Smooth muscle cell (in vitro differentiated cells): ENCODE measurements at regions not wholly inside any gene's neighbourhood (a gene's known extent, or its start where the extent isn't known, plus 50 kb on each side); places are given as distances from the start of the nearest gene placed in this dataset.

Experiments
- DNase-seq: peaks from one replicate; lab custom pipeline; 2025; ENCODE audit not compliant: unreplicated experiment; lab: John Stamatoyannopoulos, UW
- H2AFZ ChIP-seq: fragments of 200-600 bp; sonication (generic); 2 replicates; pipeline ENCODE4 v1.6.0; 2016; ENCODE audit warnings: antibody characterized with exemption, low read depth, mild to moderate bottlenecking
- H3F3A ChIP-seq: fragments of 200-600 bp; sonication (generic); 2 replicates; pipeline ENCODE4 v1.6.0; 2017; ENCODE audit warnings: antibody characterized with exemption, low read depth
- H3K27ac ChIP-seq: fragments of 200-600 bp; sonication (generic); 2 replicates; pipeline ENCODE4 v1.5.1; 2016; ENCODE audit warnings: low read depth, mild to moderate bottlenecking
- H3K27me3 ChIP-seq: fragments of 200-600 bp; sonication (generic); 2 replicates; pipeline ENCODE4 v1.6.1; 2016; ENCODE audit warnings: low read depth, mild to moderate bottlenecking
- H3K36me3 ChIP-seq: fragments of 200-600 bp; sonication (generic); 2 replicates; pipeline ENCODE4 v1.5.1; 2016; ENCODE audit warnings: low read depth
- H3K4me1 ChIP-seq: fragments of 200-600 bp; sonication (generic); 2 replicates; pipeline ENCODE4 v1.5.1; 2016; ENCODE audit warnings: low read depth
- H3K4me2 ChIP-seq: fragments of 200-600 bp; sonication (generic); 2 replicates; pipeline ENCODE4 v1.6.0; 2016; ENCODE audit warnings: mild to moderate bottlenecking
- H3K4me3 ChIP-seq: fragments of 200-600 bp; sonication (generic); 2 replicates; pipeline ENCODE4 v1.5.1; 2016; ENCODE audit warnings: mild to moderate bottlenecking
- H3K79me2 ChIP-seq: fragments of 200-600 bp; sonication (generic); 2 replicates; pipeline ENCODE4 v1.6.0; 2016; ENCODE audit warnings: low read depth, mild to moderate bottlenecking
- H3K9ac ChIP-seq: fragments of 200-600 bp; sonication (generic); 2 replicates; pipeline ENCODE4 v1.6.0; 2016; ENCODE audit warnings: low read depth
- H3K9me3 ChIP-seq: fragments of 200-600 bp; sonication (generic); replicated peaks from 2 replicates; pipeline ENCODE4 v1.5.1; 2016; ENCODE audit warnings: low read depth
- H4K20me1 ChIP-seq: fragments of 200-600 bp; sonication (generic); 2 replicates; pipeline ENCODE4 v1.6.0; 2016; ENCODE audit warnings: low read depth
- WGBS: methylation state at CpG from one replicate; pipeline ENCODE4 v1.1.7; 2016; ENCODE audit warnings: low lambda C conversion rate; 5-methylcytosine and 5-hydroxymethylcytosine counted together
- TF ChIP-seq, protein P1 (sequence below): fragments of 200-600 bp; sonication (generic); IDR thresholded peaks from 2 replicates; pipeline ENCODE4 v1.5.1; 2017; ENCODE audit warnings: borderline replicate concordance, mild to moderate bottlenecking, antibody characterized with exemption; ENCODE audit not compliant: insufficient read depth, poor library complexity, severe bottlenecking

GRCh38 chr4:128454881-128455280 is 167.3 kb upstream of the PGRMC2 start:
- H3K79me2 ChIP-seq = no peaks in the 10 kb centered on the region
- no peaks in the 10 kb centered on the region for H3K36me3 ChIP-seq
- DNase-seq = no peak
- H3K4me3 ChIP-seq = no peak overlapping the region
- peak overlapping the region; percentile 51 for H3K27ac ChIP-seq
- H3K4me1 ChIP-seq = no peaks in the 10 kb centered on the region
- no peaks in the 10 kb centered on the region for H3K27me3 ChIP-seq
- TF ChIP-seq, protein P1, sequence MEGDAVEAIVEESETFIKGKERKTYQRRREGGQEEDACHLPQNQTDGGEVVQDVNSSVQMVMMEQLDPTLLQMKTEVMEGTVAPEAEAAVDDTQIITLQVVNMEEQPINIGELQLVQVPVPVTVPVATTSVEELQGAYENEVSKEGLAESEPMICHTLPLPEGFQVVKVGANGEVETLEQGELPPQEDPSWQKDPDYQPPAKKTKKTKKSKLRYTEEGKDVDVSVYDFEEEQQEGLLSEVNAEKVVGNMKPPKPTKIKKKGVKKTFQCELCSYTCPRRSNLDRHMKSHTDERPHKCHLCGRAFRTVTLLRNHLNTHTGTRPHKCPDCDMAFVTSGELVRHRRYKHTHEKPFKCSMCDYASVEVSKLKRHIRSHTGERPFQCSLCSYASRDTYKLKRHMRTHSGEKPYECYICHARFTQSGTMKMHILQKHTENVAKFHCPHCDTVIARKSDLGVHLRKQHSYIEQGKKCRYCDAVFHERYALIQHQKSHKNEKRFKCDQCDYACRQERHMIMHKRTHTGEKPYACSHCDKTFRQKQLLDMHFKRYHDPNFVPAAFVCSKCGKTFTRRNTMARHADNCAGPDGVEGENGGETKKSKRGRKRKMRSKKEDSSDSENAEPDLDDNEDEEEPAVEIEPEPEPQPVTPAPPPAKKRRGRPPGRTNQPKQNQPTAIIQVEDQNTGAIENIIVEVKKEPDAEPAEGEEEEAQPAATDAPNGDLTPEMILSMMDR = no peak
- peak overlapping the region; percentile 74 for H3K4me2 ChIP-seq
- no peaks in the 10 kb centered on the region for H3F3A ChIP-seq
- H3K9ac ChIP-seq = no peak overlapping the region
- H2AFZ ChIP-seq = no peak overlapping the region
- no peaks in the 10 kb centered on the region for H3K9me3 ChIP-seq
- WGBS = 71% methylated on average over 4 of the region's 4 CpGs
- H4K20me1 ChIP-seq = no peaks in the 10 kb centered on the region

GRCh38 chr4:128454281-128454871 is 166.8 kb upstream of the PGRMC2 start:
- 19% methylated on average over 10 of the region's 10 CpGs for WGBS
- no peak overlapping the region for H2AFZ ChIP-seq
- H3K9me3 ChIP-seq = no peaks in the 10 kb centered on the region
- H3K4me3 ChIP-seq = peak overlapping the region; percentile 17
- H4K20me1 ChIP-seq = no peaks in the 10 kb centered on the region
- peak overlapping the region; percentile 51 for H3K27ac ChIP-seq
- H3K9ac ChIP-seq = no peak overlapping the region
- no peaks in the 10 kb centered on the region for H3F3A ChIP-seq
- H3K36me3 ChIP-seq = no peaks in the 10 kb centered on the region
- H3K4me1 ChIP-seq = no peaks in the 10 kb centered on the region
- DNase-seq = peak; percentile 19
- no peaks in the 10 kb centered on the region for H3K79me2 ChIP-seq
- TF ChIP-seq, protein P1 = peak; percentile 80
- H3K4me2 ChIP-seq = peak overlapping the region; percentile 74
- no peaks in the 10 kb centered on the region for H3K27me3 ChIP-seq

DNA sequence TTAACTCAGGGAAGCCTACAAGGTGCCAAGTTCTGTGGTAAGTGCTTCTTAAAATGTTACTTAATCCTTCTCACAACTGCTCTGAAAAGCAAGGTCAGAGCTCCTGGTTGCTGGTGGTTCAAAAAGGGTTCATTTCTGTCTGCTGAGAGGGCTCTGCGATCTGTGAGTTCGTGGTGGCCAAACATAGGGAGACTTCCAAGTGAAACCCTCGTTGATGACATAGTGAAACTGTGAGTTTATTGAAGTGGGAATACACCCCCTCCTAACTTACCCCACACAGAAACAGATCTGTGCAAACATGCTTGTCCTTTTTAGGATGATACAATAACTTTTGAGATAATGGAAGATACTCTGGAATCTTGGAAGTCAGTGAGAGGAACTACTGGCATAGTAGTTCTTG is 164.8 kb upstream of the PGRMC2 start:
- Histone ChIP-seq H3K36me3 (no peaks in the 10 kb centered on the region), H3K27ac (no peak overlapping the region), H3K9ac (no peak overlapping the region), H3K27me3 (no peaks in the 10 kb centered on the region), H4K20me1 (no peaks in the 10 kb centered on the region), H3K4me2 (no peak overlapping the region), H3K79me2 (no peaks in the 10 kb centered on the region), H3K4me3 (no peak overlapping the region), H3K9me3 (no peaks in the 10 kb centered on the region), H3K4me1 (no peaks in the 10 kb centered on the region), H3F3A (no peaks in the 10 kb centered on the region), H2AFZ (peak overlapping the region; percentile 65)
- DNase-seq = no peak
- 58% methylated on average over 3 of the region's 3 CpGs for WGBS
- TF ChIP-seq, protein P1 = no peak

DNA sequence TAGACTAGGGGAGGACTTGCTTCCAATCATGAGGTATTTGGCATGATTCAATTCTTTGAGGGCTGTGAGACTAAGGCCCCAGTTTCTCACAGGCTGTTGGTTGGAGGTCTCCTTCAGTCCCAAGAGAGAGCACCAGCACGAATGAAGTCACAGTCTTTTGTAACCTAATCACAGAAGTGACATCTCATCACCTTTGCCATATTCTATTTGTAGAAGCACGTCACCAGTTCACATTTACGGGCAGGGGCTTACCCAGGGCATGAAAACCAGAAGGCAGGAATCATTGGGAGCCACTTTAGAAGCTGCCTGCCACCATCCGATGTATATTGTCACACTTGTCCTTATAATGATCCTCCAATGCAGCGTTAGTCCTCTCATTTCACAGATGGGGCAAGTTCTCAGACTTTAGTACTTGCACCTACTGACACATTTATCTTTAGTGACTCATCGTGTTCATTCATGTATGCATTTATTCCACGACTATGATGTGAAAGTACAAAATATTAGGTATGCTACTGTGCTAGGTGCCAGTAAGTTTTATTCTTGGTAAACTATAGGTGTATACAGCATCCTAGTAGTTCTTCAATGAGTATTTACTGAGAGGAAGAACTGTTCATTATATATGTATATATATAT is 163.8 kb upstream of the PGRMC2 start:
- DNase-seq = no peak
- no peaks in the 10 kb centered on the region for H3K27me3 ChIP-seq
- WGBS = 96% methylated on average over 7 of the region's 7 CpGs
- H3K4me2 ChIP-seq = no peak overlapping the region
- H3K36me3 ChIP-seq = no peaks in the 10 kb centered on the region
- H3K9ac ChIP-seq = no peak overlapping the region
- no peaks in the 10 kb centered on the region for H3K9me3 ChIP-seq
- no peaks in the 10 kb centered on the region for H3K79me2 ChIP-seq
- no peaks in the 10 kb centered on the region for H4K20me1 ChIP-seq
- no peak overlapping the region for H3K27ac ChIP-seq
- no peak overlapping the region for H2AFZ ChIP-seq
- H3F3A ChIP-seq = no peaks in the 10 kb centered on the region
- TF ChIP-seq, protein P1 = no peak
- no peaks in the 10 kb centered on the region for H3K4me1 ChIP-seq
- H3K4me3 ChIP-seq = no peak overlapping the region
